Left renal cortex interstitium (tissue), 4 donors: ENCODE measurements at regions not wholly inside any gene's neighbourhood (a gene's known extent, or its start where the extent isn't known, plus 50 kb on each side); places are given as distances from the start of the nearest gene placed in this dataset.

Source experiments
- DNase-seq, 4 donors: peaks; one replicate each; pipeline ENCODE4 v3.0.0-alpha.2; 2013; ENCODE audit warnings: low read depth in 4 of 4, low spot score in 2 of 4, missing footprints in 1 of 4

- DNase-seq = no peak
These were observed 368.2 kb downstream of the SNAPC1 start for GRCh38 chr14:62130441-62130840.

- DNase-seq = no peak
These were observed 371.7 kb downstream of the SNAPC1 start for GRCh38 chr14:62133776-62134550.

- no peak for DNase-seq
These were observed 376.4 kb downstream of the SNAPC1 start for GRCh38 chr14:62138593-62138992.

GRCh38 chr14:62141139-62141538 lies 378.9 kb downstream of the SNAPC1 start:
- no peak for DNase-seq

GRCh38 chr14:62143245-62143644 lies 381.0 kb downstream of the SNAPC1 start:
- no peak for DNase-seq

GRCh38 chr14:62144863-62145262 lies 382.6 kb downstream of the SNAPC1 start:
- no peak for DNase-seq

- DNase-seq = no peak
These were observed 383.8 kb downstream of the SNAPC1 start for GRCh38 chr14:62146030-62146429.

- no peak for DNase-seq
These were observed 393.8 kb downstream of the SNAPC1 start for GRCh38 chr14:62156052-62156451.

- DNase-seq = no peak
These were observed 396.6 kb downstream of the SNAPC1 start for GRCh38 chr14:62158779-62159178.

- DNase-seq = no peak
These were observed 397.1 kb downstream of the SNAPC1 start for GRCh38 chr14:62159314-62159713.

GRCh38 chr14:62162998-62163589 lies 400.9 kb downstream of the SNAPC1 start:
- DNase-seq = peak in 1 of 4 donors; percentile 16

- DNase-seq = no peak
These were observed 406.4 kb downstream of the SNAPC1 start for GRCh38 chr14:62168564-62169155.

- peak in 3 of 4 donors; percentile 28 to 62 (median 38) for DNase-seq
These were observed 417.3 kb downstream of the SNAPC1 start for GRCh38 chr14:62179367-62180018.

- DNase-seq = no peak
These were observed 419.4 kb downstream of the SNAPC1 start for GRCh38 chr14:62181591-62181990.

- DNase-seq = no peak
These were observed 422.9 kb downstream of the SNAPC1 start for GRCh38 chr14:62185078-62185477.

- DNase-seq = no peak
These were observed 425.0 kb downstream of the SNAPC1 start for GRCh38 chr14:62187265-62187664.

GRCh38 chr14:62189698-62190097 lies 427.5 kb downstream of the SNAPC1 start:
- DNase-seq = no peak

GRCh38 chr14:62206456-62206855 lies 444.2 kb downstream of the SNAPC1 start:
- DNase-seq = no peak

GRCh38 chr14:62209287-62209899 lies 447.2 kb downstream of the SNAPC1 start:
- DNase-seq = no peak

- DNase-seq = no peak
These were observed 451.3 kb downstream of the SNAPC1 start for GRCh38 chr14:62213516-62213915.

- DNase-seq = no peak
These were observed 453.9 kb downstream of the SNAPC1 start for GRCh38 chr14:62216121-62216520.
